HAP-1 (cell line): ENCODE measurements at regions not wholly inside any gene's neighbourhood (a gene's known extent, or its start where the extent isn't known, plus 50 kb on each side); places are given as distances from the start of the nearest gene placed in this dataset.
"Not testable (repeated sequence)": the region's sequence is repeated elsewhere in the genome, so short reads cannot be mapped to it uniquely, and the experiment has no call there.

ENCODE experiments used
- DNase-seq, 2 experiments: peaks; one replicate each; pipeline ENCODE4 v3.0.0-alpha.2; 2016 to 2020; ENCODE audit warnings: low spot score in 2 of 2
- H3K27me3 ChIP-seq: fragments of 250-450 bp; sonication (Bioruptor Pico); 2 replicates; pipeline ENCODE4 v1.5.1; 2020; ENCODE audit warnings: low read depth, mild to moderate bottlenecking, moderate library complexity
- H3K36me3 ChIP-seq: fragments of 250-450 bp; sonication (Bioruptor Pico); replicated peaks from 2 replicates; pipeline ENCODE4 v1.5.1; 2020; ENCODE audit warnings: mild to moderate bottlenecking
- H3K4me1 ChIP-seq: fragments of 250-450 bp; sonication (Bioruptor Pico); 2 replicates; pipeline ENCODE4 v1.5.1; 2020; ENCODE audit warnings: mild to moderate bottlenecking
- H3K4me3 ChIP-seq: fragments of 250-450 bp; sonication (Bioruptor Pico); 2 replicates; pipeline ENCODE4 v1.5.1; 2020; ENCODE audit warnings: mild to moderate bottlenecking, moderate library complexity
- H3K9me3 ChIP-seq: fragments of 250-450 bp; sonication (Bioruptor Pico); 2 replicates; pipeline ENCODE4 v1.5.1; 2020; ENCODE audit warnings: mild to moderate bottlenecking, moderate library complexity
- in situ Hi-C: fragments of 300-500 bp; cut with MboI; formaldehyde crosslinking; loops from 3 replicates; pipeline ENCODE4 v1.14.3; 2020; ENCODE audit warnings: low sequenced_read_pairs, inconsistent platforms, mixed read lengths

- Histone ChIP-seq H3K27me3 (peaks cover 3% of the 10 kb centered on the region; the same call in 1 of the 2 replicates), H3K36me3 (no peaks in the 10 kb centered on the region), H3K9me3 (no peaks in the 10 kb centered on the region), H3K4me3 (no peak overlapping the region), H3K4me1 (no peaks in the 10 kb centered on the region)
- in situ Hi-C loops, result no loop called here
- DNase-seq, result no peak
These were observed 50.7 kb upstream of the VPREB1 start for GRCh38 chr22:22193923-22194322.

GRCh38 chr22:22193462-22193861 lies 51.1 kb upstream of the VPREB1 start:
- H3K4me1 ChIP-seq, H3K9me3 ChIP-seq, H3K27me3 ChIP-seq, in situ Hi-C loops, DNase-seq, H3K36me3 ChIP-seq, H3K4me3 ChIP-seq: not testable (repeated sequence)

- H3K9me3 ChIP-seq, H3K27me3 ChIP-seq, H3K36me3 ChIP-seq, H3K4me1 ChIP-seq, H3K4me3 ChIP-seq, in situ Hi-C loops, DNase-seq: not testable (repeated sequence)
These were observed 51.6 kb upstream of the VPREB1 start for GRCh38 chr22:22193006-22193405.

- H3K4me3 ChIP-seq, in situ Hi-C loops, H3K9me3 ChIP-seq, H3K36me3 ChIP-seq, DNase-seq, H3K4me1 ChIP-seq: not testable (repeated sequence)
- H3K27me3 ChIP-seq, result peaks cover 10% of the 10 kb centered on the region
These were observed 54.8 kb upstream of the VPREB1 start for GRCh38 chr22:22189796-22190195.

- in situ Hi-C loops, result not testable (repeated sequence)
These were observed 56.7 kb upstream of the VPREB1 start for GRCh38 chr22:22187863-22188262.

GRCh38 chr22:22187299-22187698 lies 57.3 kb upstream of the VPREB1 start:
- Histone ChIP-seq H3K27me3 (peaks cover 21% of the 10 kb centered on the region), H3K9me3 (no peaks in the 10 kb centered on the region), H3K4me1 (no peaks in the 10 kb centered on the region), H3K4me3 (no peak overlapping the region), H3K36me3 (no peaks in the 10 kb centered on the region)
- in situ Hi-C loops, result no loop called here
- no peak for DNase-seq

More at GRCh38 chr22:22187863-22188262, 56.7 kb upstream of the VPREB1 start:
- not testable (repeated sequence) for DNase-seq, H3K4me1 ChIP-seq, H3K4me3 ChIP-seq, H3K9me3 ChIP-seq, H3K36me3 ChIP-seq
- H3K27me3 ChIP-seq, result peaks cover 21% of the 10 kb centered on the region

GRCh38 chr22:22185844-22186499 lies 58.6 kb upstream of the VPREB1 start:
- in situ Hi-C loops, result no loop called here

GRCh38 chr22:22185217-22185616 lies 59.4 kb upstream of the VPREB1 start:
- in situ Hi-C loops, result no loop called here
- Histone ChIP-seq H3K27me3 (peaks cover 24% of the 10 kb centered on the region), H3K9me3 (no peaks in the 10 kb centered on the region), H3K36me3 (no peaks in the 10 kb centered on the region), H3K4me1 (no peaks in the 10 kb centered on the region), H3K4me3 (no peak overlapping the region)
- no peak for DNase-seq

More at GRCh38 chr22:22185844-22186499, 58.6 kb upstream of the VPREB1 start:
- no peaks in the 10 kb centered on the region for H3K36me3 ChIP-seq
- no peak overlapping the region for H3K4me3 ChIP-seq
- H3K9me3 ChIP-seq, result no peaks in the 10 kb centered on the region
- H3K27me3 ChIP-seq, result peaks cover 21% of the 10 kb centered on the region
- no peak for DNase-seq
- H3K4me1 ChIP-seq, result no peaks in the 10 kb centered on the region

GRCh38 chr22:22184277-22184807 lies 60.2 kb upstream of the VPREB1 start:
- in situ Hi-C loops, result no loop called here
- no peak overlapping the region for H3K4me3 ChIP-seq
- H3K36me3 ChIP-seq, result no peaks in the 10 kb centered on the region
- H3K4me1 ChIP-seq, result no peaks in the 10 kb centered on the region
- H3K9me3 ChIP-seq, result no peaks in the 10 kb centered on the region
- H3K27me3 ChIP-seq, result peaks cover 24% of the 10 kb centered on the region
- DNase-seq, result no peak

- peaks cover 24% of the 10 kb centered on the region for H3K27me3 ChIP-seq
- H3K4me1 ChIP-seq, result no peaks in the 10 kb centered on the region
- no peak for DNase-seq
- in situ Hi-C loops, result no loop called here
- H3K4me3 ChIP-seq, result no peak overlapping the region
- H3K36me3 ChIP-seq, result no peaks in the 10 kb centered on the region
- no peaks in the 10 kb centered on the region for H3K9me3 ChIP-seq
These were observed 61.7 kb upstream of the VPREB1 start for GRCh38 chr22:22182990-22183264.

GRCh38 chr22:22182218-22182989 lies 62.2 kb upstream of the VPREB1 start:
- peaks cover 24% of the 10 kb centered on the region for H3K27me3 ChIP-seq
- no peaks in the 10 kb centered on the region for H3K9me3 ChIP-seq
- no peak for DNase-seq
- in situ Hi-C loops, result no loop called here
- no peaks in the 10 kb centered on the region for H3K36me3 ChIP-seq
- no peak overlapping the region for H3K4me3 ChIP-seq
- no peaks in the 10 kb centered on the region for H3K4me1 ChIP-seq

GRCh38 chr22:22181341-22181850 lies 63.2 kb upstream of the VPREB1 start:
- peaks cover 20% of the 10 kb centered on the region for H3K27me3 ChIP-seq

GRCh38 chr22:22180738-22181285 lies 63.8 kb upstream of the VPREB1 start:
- H3K36me3 ChIP-seq, result no peaks in the 10 kb centered on the region
- DNase-seq, result no peak
- peaks cover 20% of the 10 kb centered on the region for H3K27me3 ChIP-seq
- H3K4me3 ChIP-seq, result no peak overlapping the region
- H3K4me1 ChIP-seq, result no peaks in the 10 kb centered on the region
- in situ Hi-C loops, result no loop called here
- H3K9me3 ChIP-seq, result no peaks in the 10 kb centered on the region

More at GRCh38 chr22:22181341-22181850, 63.2 kb upstream of the VPREB1 start:
- Histone ChIP-seq H3K4me3 (no peak overlapping the region), H3K36me3 (no peaks in the 10 kb centered on the region), H3K9me3 (no peaks in the 10 kb centered on the region), H3K4me1 (no peaks in the 10 kb centered on the region)
- DNase-seq, result no peak
- in situ Hi-C loops, result no loop called here

- no peaks in the 10 kb centered on the region for H3K9me3 ChIP-seq
- no peaks in the 10 kb centered on the region for H3K36me3 ChIP-seq
- H3K4me3 ChIP-seq, result no peak overlapping the region
- in situ Hi-C loops, result no loop called here
- H3K27me3 ChIP-seq, result peaks cover 14% of the 10 kb centered on the region
- H3K4me1 ChIP-seq, result no peaks in the 10 kb centered on the region
- no peak for DNase-seq
These were observed 64.7 kb upstream of the VPREB1 start for GRCh38 chr22:22179858-22180257.
